Duodenal mucosa (tissue), 2 donors: ENCODE measurements at regions not wholly inside any gene's neighbourhood (a gene's known extent, or its start where the extent isn't known, plus 50 kb on each side); places are given as distances from the start of the nearest gene placed in this dataset.
"Not testable (repeated sequence)": the region's sequence is repeated elsewhere in the genome, so short reads cannot be mapped to it uniquely, and the experiment has no call there.

ENCODE experiments used
- H3K27ac ChIP-seq: one replicate; pipeline ENCODE4 v1.7.0; 2013; ENCODE audit warnings: low read depth, low read length
- H3K27me3 ChIP-seq, 2 donors: one replicate each; pipeline ENCODE4 v1.7.0; 2013; ENCODE audit warnings: low read length in 2 of 2, control low read depth in 1 of 2; ENCODE audit not compliant: insufficient read depth in 2 of 2, control insufficient read depth in 1 of 2
- H3K36me3 ChIP-seq, 2 donors: one replicate each; pipeline ENCODE4 v1.7.0; 2013; ENCODE audit warnings: low read length in 2 of 2, control low read depth in 1 of 2; ENCODE audit not compliant: insufficient read depth in 2 of 2, control insufficient read depth in 1 of 2
- H3K4me1 ChIP-seq, 2 donors: one replicate each; pipeline ENCODE4 v1.7.0; 2013; ENCODE audit warnings: low read length in 2 of 2, control low read depth in 1 of 2; ENCODE audit not compliant: insufficient read depth in 2 of 2, control insufficient read depth in 1 of 2
- H3K4me3 ChIP-seq, 2 donors: one replicate each; pipeline ENCODE4 v1.7.0; 2013; ENCODE audit warnings: low read length in 2 of 2, low read depth in 1 of 2
- H3K9ac ChIP-seq, 2 donors: one replicate each; pipeline ENCODE4 v1.7.0; 2013; ENCODE audit warnings: low read length in 2 of 2, low read depth in 1 of 2
- H3K9me3 ChIP-seq, 2 donors: one replicate each; pipeline ENCODE4 v1.7.0; 2013; ENCODE audit warnings: low read length in 2 of 2, control low read depth in 1 of 2; ENCODE audit not compliant: control insufficient read depth in 1 of 2

- Histone ChIP-seq H3K4me1 (no peaks in the 10 kb centered on the region), H3K27ac (no peak overlapping the region)
Observed at GRCh38 chr12:116442946-116443345, 116.2 kb upstream of the MAP1LC3B2 start.

GRCh38 chr12:116443821-116444589 lies 115.2 kb upstream of the MAP1LC3B2 start:
- Histone ChIP-seq H3K9ac (no peak overlapping the region), H3K27me3 (no peaks in the 10 kb centered on the region), H3K4me3 (no peak overlapping the region), H3K36me3 (no peaks in the 10 kb centered on the region), H3K27ac (no peak overlapping the region), H3K9me3 (no peaks in the 10 kb centered on the region), H3K4me1 (peaks cover 0 to 3% of the 10 kb centered on the region in 2 donors)

More at GRCh38 chr12:116442946-116443345, 116.2 kb upstream of the MAP1LC3B2 start:
- Histone ChIP-seq H3K4me3 (no peak overlapping the region), H3K9ac (no peak overlapping the region), H3K36me3 (no peaks in the 10 kb centered on the region), H3K9me3 (no peaks in the 10 kb centered on the region), H3K27me3 (no peaks in the 10 kb centered on the region)

- H3K9me3 ChIP-seq, result no peaks in the 10 kb centered on the region
- no peak overlapping the region for H3K9ac ChIP-seq
- no peak overlapping the region for H3K4me3 ChIP-seq
- no peak overlapping the region for H3K27ac ChIP-seq
- peaks cover 0 to 3% of the 10 kb centered on the region in 2 donors for H3K4me1 ChIP-seq
- no peaks in the 10 kb centered on the region for H3K27me3 ChIP-seq
- H3K36me3 ChIP-seq, result no peaks in the 10 kb centered on the region
Observed at GRCh38 chr12:116444590-116444943, 114.6 kb upstream of the MAP1LC3B2 start.

GRCh38 chr12:116448165-116448739 lies 110.9 kb upstream of the MAP1LC3B2 start:
- H3K4me1 ChIP-seq, result peaks cover 0 to 3% of the 10 kb centered on the region in 2 donors
- H3K9me3 ChIP-seq, result no peaks in the 10 kb centered on the region
- H3K4me3 ChIP-seq, result peak overlapping the region; percentile 16 to 43
- H3K27me3 ChIP-seq, result no peaks in the 10 kb centered on the region
- no peaks in the 10 kb centered on the region for H3K36me3 ChIP-seq
- H3K27ac ChIP-seq, result no peak overlapping the region
- peak overlapping the region in 1 of 2 donors; percentile 32 for H3K9ac ChIP-seq

GRCh38 chr12:116450406-116450910 lies 108.7 kb upstream of the MAP1LC3B2 start:
- H3K4me3 ChIP-seq, result no peak overlapping the region
- no peaks in the 10 kb centered on the region for H3K27me3 ChIP-seq
- no peaks in the 10 kb centered on the region for H3K9me3 ChIP-seq
- no peak overlapping the region for H3K27ac ChIP-seq
- peaks cover 4 to 11% of the 10 kb centered on the region in 2 donors for H3K4me1 ChIP-seq
- no peaks in the 10 kb centered on the region for H3K36me3 ChIP-seq
- H3K9ac ChIP-seq, result no peak overlapping the region

- not testable (repeated sequence) for H3K36me3 ChIP-seq, H3K27ac ChIP-seq, H3K9me3 ChIP-seq, H3K4me3 ChIP-seq, H3K27me3 ChIP-seq, H3K9ac ChIP-seq
- peaks cover 6 to 12% of the 10 kb centered on the region in 2 donors for H3K4me1 ChIP-seq
Observed at GRCh38 chr12:116452975-116453374, 106.2 kb upstream of the MAP1LC3B2 start.

- H3K4me1 ChIP-seq, result peaks cover 6 to 9% of the 10 kb centered on the region in 2 donors
- H3K9ac ChIP-seq, result no peak overlapping the region
- H3K9me3 ChIP-seq, result no peaks in the 10 kb centered on the region
- H3K27me3 ChIP-seq, result no peaks in the 10 kb centered on the region
- no peak overlapping the region for H3K4me3 ChIP-seq
- no peak overlapping the region for H3K27ac ChIP-seq
- no peaks in the 10 kb centered on the region for H3K36me3 ChIP-seq
Observed at GRCh38 chr12:116453631-116454030, 105.5 kb upstream of the MAP1LC3B2 start.

GRCh38 chr12:116454076-116454475 lies 105.1 kb upstream of the MAP1LC3B2 start:
- Histone ChIP-seq H3K4me3 (no peak overlapping the region), H3K27ac (no peak overlapping the region), H3K27me3 (no peaks in the 10 kb centered on the region), H3K9me3 (no peaks in the 10 kb centered on the region), H3K4me1 (peaks cover 6 to 9% of the 10 kb centered on the region in 2 donors), H3K9ac (no peak overlapping the region), H3K36me3 (no peaks in the 10 kb centered on the region)

- H3K9me3 ChIP-seq, result no peaks in the 10 kb centered on the region
- no peak overlapping the region for H3K4me3 ChIP-seq
- peaks cover 6 to 9% of the 10 kb centered on the region in 2 donors for H3K4me1 ChIP-seq
- no peak overlapping the region for H3K9ac ChIP-seq
- H3K36me3 ChIP-seq, result no peaks in the 10 kb centered on the region
- no peak overlapping the region for H3K27ac ChIP-seq
- H3K27me3 ChIP-seq, result no peaks in the 10 kb centered on the region
Observed at GRCh38 chr12:116454950-116455447, 104.2 kb upstream of the MAP1LC3B2 start.

GRCh38 chr12:116455540-116456329 lies 103.4 kb upstream of the MAP1LC3B2 start:
- no peak overlapping the region for H3K4me3 ChIP-seq
- peaks cover 6 to 9% of the 10 kb centered on the region in 2 donors for H3K4me1 ChIP-seq
- H3K36me3 ChIP-seq, result no peaks in the 10 kb centered on the region
- H3K9ac ChIP-seq, result no peak overlapping the region
- peak overlapping the region; percentile 11 for H3K27ac ChIP-seq
- H3K27me3 ChIP-seq, result no peaks in the 10 kb centered on the region
- no peaks in the 10 kb centered on the region for H3K9me3 ChIP-seq
